GM23338 (cell line): ENCODE measurements at regions not wholly inside any gene's neighbourhood (a gene's known extent, or its start where the extent isn't known, plus 50 kb on each side); places are given as distances from the start of the nearest gene placed in this dataset.

Experiments used
- ATAC-seq: fragments of 200-7000 bp; cut with Tn5 transposase; 3 replicates; pipeline ENCODE4 v1.9.1; 2020
- DNase-seq: peaks from one replicate; pipeline ENCODE4 v3.0.0-alpha.2; 2015; ENCODE audit warnings: low spot score
- H2AFZ ChIP-seq: fragments of 200-600 bp; sonication (generic); 2 replicates; pipeline ENCODE4 v1.8.0; 2016; ENCODE audit warnings: antibody characterized with exemption, mild to moderate bottlenecking, moderate library complexity
- H3F3A ChIP-seq: fragments of 200-600 bp; sonication (generic); replicated peaks from 2 replicates; pipeline ENCODE4 v1.8.0; 2017; ENCODE audit warnings: antibody characterized with exemption, mixed run types, low read depth
- H3K27ac ChIP-seq: fragments of 200-600 bp; sonication (generic); 2 replicates; pipeline ENCODE4 v1.6.1; 2016; ENCODE audit warnings: low read depth
- H3K27me3 ChIP-seq: fragments of 200-600 bp; sonication (generic); 2 replicates; pipeline ENCODE4 v1.8.0; 2016; ENCODE audit warnings: mild to moderate bottlenecking, mixed run types, moderate library complexity; ENCODE audit not compliant: insufficient read depth
- H3K36me3 ChIP-seq: fragments of 200-600 bp; sonication (generic); 2 replicates; pipeline ENCODE4 v1.8.0; 2016; ENCODE audit warnings: mild to moderate bottlenecking; ENCODE audit not compliant: insufficient read depth
- H3K4me1 ChIP-seq: fragments of 200-600 bp; sonication (generic); 2 replicates; pipeline ENCODE4 v1.8.0; 2016; ENCODE audit warnings: mild to moderate bottlenecking, moderate library complexity; ENCODE audit not compliant: insufficient read depth
- H3K4me2 ChIP-seq: fragments of 200-600 bp; sonication (generic); 2 replicates; pipeline ENCODE4 v1.7.1; 2017; ENCODE audit warnings: mixed run types
- H3K4me3 ChIP-seq: fragments of 200-600 bp; sonication (generic); 2 replicates; pipeline ENCODE4 v1.6.1; 2016; ENCODE audit warnings: mixed run types
- H3K79me2 ChIP-seq: fragments of 200-600 bp; sonication (generic); replicated peaks from 2 replicates; pipeline ENCODE4 v1.8.0; 2017; ENCODE audit warnings: mild to moderate bottlenecking; ENCODE audit not compliant: insufficient read depth
- H3K9me2 ChIP-seq: fragments of 200-600 bp; sonication (generic); 2 replicates; pipeline ENCODE4 v1.8.0; 2017; ENCODE audit not compliant: insufficient read depth
- H4K20me1 ChIP-seq: fragments of 200-600 bp; sonication (generic); replicated peaks from 2 replicates; pipeline ENCODE4 v1.8.0; 2017; ENCODE audit warnings: mild to moderate bottlenecking; ENCODE audit not compliant: insufficient read depth
- H3K27ac Mint-ChIP-seq: 2 replicates; pipeline ENCODE4 v1.8.0; 2020; ENCODE audit warnings: inconsistent platforms, mild to moderate bottlenecking, moderate library complexity, mixed read lengths
- H3K27me3 Mint-ChIP-seq: 3 replicates; pipeline ENCODE4 v1.8.0; 2022; ENCODE audit warnings: low read depth, mild to moderate bottlenecking, moderate library complexity, mixed read lengths, inconsistent platforms; ENCODE audit not compliant: insufficient read depth, poor library complexity
- H3K36me3 Mint-ChIP-seq: 3 replicates; pipeline ENCODE4 v1.8.0; 2021; ENCODE audit warnings: low read depth, mild to moderate bottlenecking, inconsistent platforms, moderate library complexity, mixed read lengths
- H3K4me1 Mint-ChIP-seq: 3 replicates; pipeline ENCODE4 v1.8.0; 2020; ENCODE audit warnings: mild to moderate bottlenecking, inconsistent platforms, mixed read lengths
- H3K4me3 Mint-ChIP-seq: 3 replicates; pipeline ENCODE4 v1.8.0; 2021; ENCODE audit warnings: moderate library complexity, mild to moderate bottlenecking, inconsistent platforms, mixed read lengths
- H3K9me3 Mint-ChIP-seq: 3 replicates; pipeline ENCODE4 v1.8.0; 2020; ENCODE audit warnings: moderate library complexity, mild to moderate bottlenecking, inconsistent platforms, mixed read lengths
- CREB1 ChIP-seq: fragments of 250-450 bp; sonication (Bioruptor Pico); IDR thresholded peaks from 2 replicates; pipeline ENCODE4 v1.5.0; 2020; ENCODE audit warnings: low read depth, mild to moderate bottlenecking, moderate library complexity
- CTCF ChIP-seq, 2 experiments: fragments of 200-600 bp in 1 of 2; sonication (generic) in 1 of 2; conservative IDR thresholded peaks; 2 replicates each; pipeline versions ENCODE4 v1.5.1 to v1.6.1; 2016 to 2017; ENCODE audit warnings: antibody characterized with exemption in 2 of 2, low read depth in 2 of 2, mild to moderate bottlenecking in 2 of 2, moderate library complexity in 1 of 2
- ETS1 ChIP-seq: IDR thresholded peaks from 2 replicates; pipeline ENCODE4 v1.6.1; 2016; ENCODE audit warnings: antibody characterized with exemption
- EZH2 ChIP-seq: fragments of 200-600 bp; sonication (generic); IDR thresholded peaks from one replicate; pipeline ENCODE4 v1.8.0; 2017; ENCODE audit warnings: antibody characterized with exemption, mild to moderate bottlenecking, low read depth; ENCODE audit not compliant: unreplicated experiment
- EZH2phosphoT487 ChIP-seq: fragments of 200-600 bp; sonication (generic); IDR thresholded peaks from one replicate; pipeline ENCODE4 v1.8.1; 2018; ENCODE audit warnings: antibody characterized with exemption; ENCODE audit not compliant: unreplicated experiment
- JUNB ChIP-seq: IDR thresholded peaks from one replicate; pipeline ENCODE4 v1.6.1; 2016; ENCODE audit warnings: antibody characterized with exemption; ENCODE audit not compliant: unreplicated experiment
- POLR2AphosphoS5 ChIP-seq: IDR thresholded peaks from 2 replicates; pipeline ENCODE4 v1.6.1; 2016; ENCODE audit warnings: antibody characterized with exemption, low read depth
- REST ChIP-seq: IDR thresholded peaks from one replicate; pipeline ENCODE4 v1.6.1; 2018; ENCODE audit warnings: antibody characterized with exemption; ENCODE audit not compliant: unreplicated experiment
- STAT1 ChIP-seq: IDR thresholded peaks from one replicate; pipeline ENCODE4 v1.6.1; 2016; ENCODE audit warnings: antibody characterized with exemption; ENCODE audit not compliant: unreplicated experiment
- ZNF114 ChIP-seq: fragments of 250-450 bp; sonication (Bioruptor Pico); IDR thresholded peaks from 2 replicates; pipeline ENCODE4 v1.5.0; 2020; ENCODE audit warnings: mild to moderate bottlenecking, moderate library complexity
- ZNF331 ChIP-seq: fragments of 250-450 bp; sonication (Bioruptor Pico); IDR thresholded peaks from 2 replicates; pipeline ENCODE4 v1.5.0; 2020; ENCODE audit warnings: low read depth, mild to moderate bottlenecking, moderate library complexity
- ZNF462 ChIP-seq: fragments of 250-450 bp; sonication (Bioruptor Pico); IDR thresholded peaks from 2 replicates; pipeline ENCODE4 v1.5.0; 2020; ENCODE audit warnings: mild to moderate bottlenecking, moderate library complexity

- Histone ChIP-seq H3K27ac (no peak overlapping the region), H3K9me2 (no peaks in the 10 kb centered on the region; the same call in 1 of the 2 replicates), H4K20me1 (no peaks in the 10 kb centered on the region), H3K4me1 (peaks cover 4% of the 10 kb centered on the region; the same call in 1 of the 2 replicates), H2AFZ (no peak overlapping the region), H3K4me2 (no peak overlapping the region), H3K36me3 (no peaks in the 10 kb centered on the region), H3K27me3 (no peaks in the 10 kb centered on the region), H3K79me2 (no peaks in the 10 kb centered on the region), H3F3A (no peaks in the 10 kb centered on the region), H3K4me3 (no peak overlapping the region)
- ATAC-seq = no peak
- Mint-ChIP-seq H3K27ac (no peak overlapping the region), H3K36me3 (no peaks in the 10 kb centered on the region), H3K9me3 (no peaks in the 10 kb centered on the region), H3K27me3 (peaks cover 3% of the 10 kb centered on the region), H3K4me1 (peaks cover 3% of the 10 kb centered on the region; the same call in 2 of the 3 replicates), H3K4me3 (no peak overlapping the region)
- no peak for DNase-seq
- TF ChIP-seq ZNF462 (CRISPR knock-in tag) (no peak), ZNF331 (no peak), REST (no peak), POLR2AphosphoS5 (no peak), ZNF114 (CRISPR knock-in tag) (no peak), ETS1 (no peak), STAT1 (no peak), CREB1 (CRISPR knock-in tag) (no peak), JUNB (no peak), CTCF (conservative IDR thresholded peaks at IDR 0.05; ENCODE audit: low read depth in 2 of 2) (no peak), EZH2 (no peak), EZH2phosphoT487 (no peak)
Measured at GRCh38 chr11:29447821-29448220, 569.0 kb downstream of the KCNA4 start.
